ENCODE measurements at regions not wholly inside any gene's neighbourhood (a gene's known extent, or its start where the extent isn't known, plus 50 kb on each side); places are given as distances from the start of the nearest gene placed in this dataset.
A peak's percentile ranks its signal among the peaks of the same experiment; 100 is the strongest.

DNA sequence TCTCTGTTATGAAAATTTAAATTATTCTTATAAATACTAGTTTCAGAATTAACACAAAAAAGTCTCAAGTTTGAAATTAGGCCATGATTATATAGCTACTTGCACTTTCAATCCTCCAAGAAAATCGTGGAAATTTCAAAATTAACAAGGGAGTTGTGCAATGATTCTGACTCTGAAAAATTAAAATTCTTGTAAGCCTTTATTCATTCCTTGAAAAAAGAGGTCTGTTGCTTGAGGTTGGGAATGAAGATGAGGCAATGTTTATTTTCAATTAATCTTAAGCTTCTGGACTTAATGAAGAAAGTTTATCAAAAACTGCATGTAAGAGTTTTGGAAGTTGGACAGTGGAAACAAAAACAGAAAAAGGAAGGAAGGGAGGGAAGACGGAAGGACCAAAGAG lies 128.2 kb upstream of the FIBIN start:
- Mint-ChIP-seq H3K4me3 (no peak overlapping the region), H3K4me1 (no peaks in the 10 kb centered on the region), H3K9me3 (peaks cover 26% of the 10 kb centered on the region), H3K27ac (no peak overlapping the region), H3K36me3 (0 out of 2 replicates have a peak, but pooled peaks cover 7% of the 10 kb centered on the region), H3K27me3 (ENCODE audit: low read depth) (no peaks in the 10 kb centered on the region)
- DNase-seq (ENCODE audit: low spot score) (no peak), ATAC-seq (no peak)
- CTCF ChIA-PET, result no interaction called here
- POLR2A ChIA-PET, result no interaction called here
- TF ChIP-seq FOXJ3 (CRISPR knock-in tag; IDR thresholded peaks at IDR 0.05; ENCODE audit: borderline replicate concordance) (no peak), SMAD4 (CRISPR knock-in tag; IDR thresholded peaks at IDR 0.05) (no peak), CREM (CRISPR knock-in tag; IDR thresholded peaks at IDR 0.05) (no peak)
- TF ChIP-seq, protein P1, sequence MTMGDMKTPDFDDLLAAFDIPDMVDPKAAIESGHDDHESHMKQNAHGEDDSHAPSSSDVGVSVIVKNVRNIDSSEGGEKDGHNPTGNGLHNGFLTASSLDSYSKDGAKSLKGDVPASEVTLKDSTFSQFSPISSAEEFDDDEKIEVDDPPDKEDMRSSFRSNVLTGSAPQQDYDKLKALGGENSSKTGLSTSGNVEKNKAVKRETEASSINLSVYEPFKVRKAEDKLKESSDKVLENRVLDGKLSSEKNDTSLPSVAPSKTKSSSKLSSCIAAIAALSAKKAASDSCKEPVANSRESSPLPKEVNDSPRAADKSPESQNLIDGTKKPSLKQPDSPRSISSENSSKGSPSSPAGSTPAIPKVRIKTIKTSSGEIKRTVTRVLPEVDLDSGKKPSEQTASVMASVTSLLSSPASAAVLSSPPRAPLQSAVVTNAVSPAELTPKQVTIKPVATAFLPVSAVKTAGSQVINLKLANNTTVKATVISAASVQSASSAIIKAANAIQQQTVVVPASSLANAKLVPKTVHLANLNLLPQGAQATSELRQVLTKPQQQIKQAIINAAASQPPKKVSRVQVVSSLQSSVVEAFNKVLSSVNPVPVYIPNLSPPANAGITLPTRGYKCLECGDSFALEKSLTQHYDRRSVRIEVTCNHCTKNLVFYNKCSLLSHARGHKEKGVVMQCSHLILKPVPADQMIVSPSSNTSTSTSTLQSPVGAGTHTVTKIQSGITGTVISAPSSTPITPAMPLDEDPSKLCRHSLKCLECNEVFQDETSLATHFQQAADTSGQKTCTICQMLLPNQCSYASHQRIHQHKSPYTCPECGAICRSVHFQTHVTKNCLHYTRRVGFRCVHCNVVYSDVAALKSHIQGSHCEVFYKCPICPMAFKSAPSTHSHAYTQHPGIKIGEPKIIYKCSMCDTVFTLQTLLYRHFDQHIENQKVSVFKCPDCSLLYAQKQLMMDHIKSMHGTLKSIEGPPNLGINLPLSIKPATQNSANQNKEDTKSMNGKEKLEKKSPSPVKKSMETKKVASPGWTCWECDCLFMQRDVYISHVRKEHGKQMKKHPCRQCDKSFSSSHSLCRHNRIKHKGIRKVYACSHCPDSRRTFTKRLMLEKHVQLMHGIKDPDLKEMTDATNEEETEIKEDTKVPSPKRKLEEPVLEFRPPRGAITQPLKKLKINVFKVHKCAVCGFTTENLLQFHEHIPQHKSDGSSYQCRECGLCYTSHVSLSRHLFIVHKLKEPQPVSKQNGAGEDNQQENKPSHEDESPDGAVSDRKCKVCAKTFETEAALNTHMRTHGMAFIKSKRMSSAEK (CRISPR knock-in tag; IDR thresholded peaks at IDR 0.05; ENCODE audit: borderline replicate concordance), result no peak

GRCh38 chr11:26867286-26867685 lies 126.6 kb upstream of the FIBIN start:
- TF ChIP-seq RELA (CRISPR knock-in tag; IDR thresholded peaks at IDR 0.05; ENCODE audit: borderline replicate concordance) (no peak), CREB1 (CRISPR knock-in tag; IDR thresholded peaks at IDR 0.05) (no peak), GRHL2 (CRISPR knock-in tag; IDR thresholded peaks at IDR 0.05; ENCODE audit: insufficient replicate concordance, severe bottlenecking) (no peak), MYBL2 (CRISPR knock-in tag; IDR thresholded peaks at IDR 0.05) (no peak), ZMAT4 (CRISPR knock-in tag; IDR thresholded peaks at IDR 0.05) (no peak), E2F1 (CRISPR knock-in tag; IDR thresholded peaks at IDR 0.05) (no peak), CREM (CRISPR knock-in tag; IDR thresholded peaks at IDR 0.05) (no peak), CBFB (CRISPR knock-in tag; IDR thresholded peaks at IDR 0.05; ENCODE audit: low read depth) (no peak), JUN (CRISPR knock-in tag; IDR thresholded peaks at IDR 0.05) (no peak), ZNF138 (CRISPR knock-in tag; conservative IDR thresholded peaks at IDR 0.05) (no peak), TP53 (CRISPR knock-in tag; IDR thresholded peaks at IDR 0.05) (no peak), SMAD3 (CRISPR knock-in tag; IDR thresholded peaks at IDR 0.05; ENCODE audit: borderline replicate concordance) (no peak)
- TF ChIP-seq, protein P2, sequence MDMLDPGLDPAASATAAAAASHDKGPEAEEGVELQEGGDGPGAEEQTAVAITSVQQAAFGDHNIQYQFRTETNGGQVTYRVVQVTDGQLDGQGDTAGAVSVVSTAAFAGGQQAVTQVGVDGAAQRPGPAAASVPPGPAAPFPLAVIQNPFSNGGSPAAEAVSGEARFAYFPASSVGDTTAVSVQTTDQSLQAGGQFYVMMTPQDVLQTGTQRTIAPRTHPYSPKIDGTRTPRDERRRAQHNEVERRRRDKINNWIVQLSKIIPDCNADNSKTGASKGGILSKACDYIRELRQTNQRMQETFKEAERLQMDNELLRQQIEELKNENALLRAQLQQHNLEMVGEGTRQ (CRISPR knock-in tag; IDR thresholded peaks at IDR 0.05), result no peak
- no peaks in the 10 kb centered on the region for H3K4me1 Mint-ChIP-seq
- DNase-seq (ENCODE audit: low spot score) (no peak), ATAC-seq (no peak)
- CTCF ChIA-PET, result no interaction called here
- H3K4me3 Mint-ChIP-seq, result no peak overlapping the region
- POLR2A ChIA-PET, result no interaction called here
- no peak overlapping the region for H3K27ac Mint-ChIP-seq
- H3K36me3 Mint-ChIP-seq, result 0 out of 2 replicates have a peak, but pooled peaks cover 7% of the 10 kb centered on the region
- H3K9me3 Mint-ChIP-seq, result peaks cover 26% of the 10 kb centered on the region
- no peaks in the 10 kb centered on the region for H3K27me3 Mint-ChIP-seq (ENCODE audit: low read depth)

GRCh38 chr11:26878959-26879581 lies 114.8 kb upstream of the FIBIN start:
- ATAC-seq (peak; percentile 75), DNase-seq (ENCODE audit: low spot score) (no peak)
- H3K36me3 Mint-ChIP-seq, result peaks cover 57% of the 10 kb centered on the region
- H3K27me3 Mint-ChIP-seq (ENCODE audit: low read depth), result peaks cover 3% of the 10 kb centered on the region; the same call in 1 of the 2 replicates
- no peak overlapping the region for H3K27ac Mint-ChIP-seq
- ChIA-PET POLR2A (no interaction called here), CTCF (no interaction called here)
- peaks cover 71% of the 10 kb centered on the region for H3K9me3 Mint-ChIP-seq
- peaks cover 14% of the 10 kb centered on the region for H3K4me1 Mint-ChIP-seq
- no peak overlapping the region for H3K4me3 Mint-ChIP-seq
- no peak for TF ChIP-seq CBFB (CRISPR knock-in tag; IDR thresholded peaks at IDR 0.05; ENCODE audit: low read depth)
- TF ChIP-seq HMGXB4 (CRISPR knock-in tag; IDR thresholded peaks at IDR 0.05), result no peak
- no peak for TF ChIP-seq ELF4 (CRISPR knock-in tag; IDR thresholded peaks at IDR 0.05; ENCODE audit: low read depth)
- no peak for TF ChIP-seq SMAD4 (CRISPR knock-in tag; IDR thresholded peaks at IDR 0.05)
- TF ChIP-seq ZNF121 (CRISPR knock-in tag; IDR thresholded peaks at IDR 0.05), result no peak
- no peak for TF ChIP-seq AR (CRISPR knock-in tag; IDR thresholded peaks at IDR 0.05)

Measured in WTC11 (cell line).